GM12891 (cell line): ENCODE measurements at regions not wholly inside any gene's neighbourhood (a gene's known extent, or its start where the extent isn't known, plus 50 kb on each side); places are given as distances from the start of the nearest gene placed in this dataset.
"Not testable (repeated sequence)": the region's sequence is repeated elsewhere in the genome, so short reads cannot be mapped to it uniquely, and the experiment has no call there.

ENCODE experiments used
- DNase-seq: peaks from one replicate; pipeline ENCODE4 v3.0.0; 2011; ENCODE audit warnings: low spot score; ENCODE audit not compliant: insufficient read length
- FAIRE-seq: peaks from 2 replicates; lab custom pipeline; 2011; peaks lifted over from hg19 to GRCh38; lab: Jason Lieb, UNC
- PAX5 ChIP-seq: IDR thresholded peaks from 2 replicates; pipeline ENCODE4 v1.6.1; 2011; ENCODE audit warnings: low read length, moderate library complexity, mild to moderate bottlenecking; ENCODE audit not compliant: insufficient read depth, severe bottlenecking
- POLR2A ChIP-seq: IDR thresholded peaks from 2 replicates; pipeline ENCODE4 v1.6.1; 2011; ENCODE audit warnings: low read depth, low read length, control low read depth
- POLR2AphosphoS5 ChIP-seq: IDR thresholded peaks from 2 replicates; pipeline ENCODE4 v1.6.1; 2011; ENCODE audit warnings: low read depth, low read length, control low read depth
- POU2F2 ChIP-seq: IDR thresholded peaks from 2 replicates; pipeline ENCODE4 v1.6.1; 2011; ENCODE audit warnings: low read depth, mild to moderate bottlenecking, control low read depth, low read length, moderate library complexity
- SPI1 ChIP-seq: IDR thresholded peaks from 2 replicates; pipeline ENCODE4 v1.6.1; 2011; ENCODE audit warnings: low read depth, low read length, control low read depth
- TAF1 ChIP-seq: IDR thresholded peaks from 2 replicates; pipeline ENCODE4 v1.6.1; 2011; ENCODE audit warnings: low read depth, low read length, control low read depth

GRCh38 chrX:39416547-39417260, 615.4 kb downstream of the MID1IP1 start:
- FAIRE-seq = no peak
- no peak for TF ChIP-seq POLR2AphosphoS5
- TF ChIP-seq PAX5 = no peak
- no peak for TF ChIP-seq POLR2A
- no peak for TF ChIP-seq TAF1
- TF ChIP-seq POU2F2 = no peak
- TF ChIP-seq SPI1 = no peak
- DNase-seq = no peak

- no peak for DNase-seq
- no peak for TF ChIP-seq SPI1
- TF ChIP-seq POLR2A = no peak
- TF ChIP-seq TAF1 = no peak
- FAIRE-seq = no peak
Observed at GRCh38 chrX:39418254-39418704, 617.0 kb downstream of the MID1IP1 start.

- DNase-seq (no peak), FAIRE-seq (no peak)
- no peak for TF ChIP-seq POLR2A
- TF ChIP-seq SPI1 = no peak
- TF ChIP-seq POLR2AphosphoS5 = no peak
- TF ChIP-seq TAF1 = no peak
- TF ChIP-seq PAX5 = no peak
- no peak for TF ChIP-seq POU2F2
Observed at GRCh38 chrX:39418731-39419638, 617.7 kb downstream of the MID1IP1 start.

- no peak for TF ChIP-seq POLR2A
- no peak for TF ChIP-seq PAX5
- no peak for TF ChIP-seq SPI1
- TF ChIP-seq POU2F2 = no peak
- TF ChIP-seq POLR2AphosphoS5 = no peak
- TF ChIP-seq TAF1 = no peak
- FAIRE-seq = no peak
- no peak for DNase-seq
Observed at GRCh38 chrX:39421006-39421405, 619.7 kb downstream of the MID1IP1 start.

- no peak for TF ChIP-seq PAX5
- no peak for TF ChIP-seq POLR2AphosphoS5
- FAIRE-seq (no peak), DNase-seq (no peak)
Observed at GRCh38 chrX:39425124-39425806, 624.0 kb downstream of the MID1IP1 start.

GRCh38 chrX:39426101-39426500, 624.8 kb downstream of the MID1IP1 start:
- TF ChIP-seq SPI1 (no peak), POU2F2 (no peak), PAX5 (no peak)
- FAIRE-seq (no peak), DNase-seq (no peak)

GRCh38 chrX:39427492-39427891, 626.2 kb downstream of the MID1IP1 start:
- no peak for FAIRE-seq
- TF ChIP-seq POLR2A (no peak), TAF1 (no peak), POLR2AphosphoS5 (no peak), POU2F2 (no peak), PAX5 (no peak), SPI1 (no peak)
- no peak for DNase-seq

GRCh38 chrX:39427906-39428305, 626.6 kb downstream of the MID1IP1 start:
- FAIRE-seq (no peak), DNase-seq (no peak)
- no peak for TF ChIP-seq POLR2A
- no peak for TF ChIP-seq POU2F2
- no peak for TF ChIP-seq TAF1
- no peak for TF ChIP-seq SPI1
- TF ChIP-seq PAX5 = no peak
- no peak for TF ChIP-seq POLR2AphosphoS5

GRCh38 chrX:39430551-39430950, 629.3 kb downstream of the MID1IP1 start:
- no peak for DNase-seq
- no peak for FAIRE-seq
- TF ChIP-seq PAX5 (no peak), POLR2AphosphoS5 (no peak), POLR2A (no peak), POU2F2 (no peak), SPI1 (no peak), TAF1 (no peak)

GRCh38 chrX:39431893-39432292, 630.6 kb downstream of the MID1IP1 start:
- FAIRE-seq = no peak
- TF ChIP-seq POLR2AphosphoS5 (no peak), TAF1 (no peak), PAX5 (no peak), POU2F2 (no peak), POLR2A (no peak), SPI1 (no peak)
- no peak for DNase-seq

GRCh38 chrX:39434671-39435070, 633.4 kb downstream of the MID1IP1 start:
- not testable (repeated sequence) for FAIRE-seq, DNase-seq
